ENCODE measurements at regions not wholly inside any gene's neighbourhood (a gene's known extent, or its start where the extent isn't known, plus 50 kb on each side); places are given as distances from the start of the nearest gene placed in this dataset.
"Not testable (repeated sequence)": the region's sequence is repeated elsewhere in the genome, so short reads cannot be mapped to it uniquely, and the experiment has no call there.

DNA sequence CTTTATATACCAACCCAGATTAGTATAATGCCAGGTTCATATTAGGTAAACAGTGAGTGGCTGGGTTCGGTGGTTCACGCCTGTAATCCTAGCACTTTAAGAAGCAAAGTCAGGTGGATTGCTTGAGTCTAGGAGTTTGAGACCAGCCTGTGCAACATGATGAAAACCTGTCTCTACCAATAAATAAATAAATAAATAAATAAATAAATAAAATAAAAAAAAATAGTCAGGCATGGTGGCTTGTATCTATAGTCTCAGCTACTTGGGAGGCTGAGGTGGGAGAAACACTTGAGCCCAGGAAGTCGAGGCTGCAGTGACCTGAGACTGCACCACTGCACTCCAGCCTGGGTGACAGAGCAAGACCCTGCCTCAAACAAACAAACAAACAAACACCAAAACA is 96.9 kb downstream of the CTH start:
- not testable (repeated sequence) for TF ChIP-seq EZH2 (IDR thresholded peaks at IDR 0.05; ENCODE audit: borderline replicate concordance); EZH2phosphoT487 (IDR thresholded peaks at IDR 0.05; ENCODE audit: low read depth, severe bottlenecking, unreplicated experiment)
- TF ChIP-seq, protein P1, sequence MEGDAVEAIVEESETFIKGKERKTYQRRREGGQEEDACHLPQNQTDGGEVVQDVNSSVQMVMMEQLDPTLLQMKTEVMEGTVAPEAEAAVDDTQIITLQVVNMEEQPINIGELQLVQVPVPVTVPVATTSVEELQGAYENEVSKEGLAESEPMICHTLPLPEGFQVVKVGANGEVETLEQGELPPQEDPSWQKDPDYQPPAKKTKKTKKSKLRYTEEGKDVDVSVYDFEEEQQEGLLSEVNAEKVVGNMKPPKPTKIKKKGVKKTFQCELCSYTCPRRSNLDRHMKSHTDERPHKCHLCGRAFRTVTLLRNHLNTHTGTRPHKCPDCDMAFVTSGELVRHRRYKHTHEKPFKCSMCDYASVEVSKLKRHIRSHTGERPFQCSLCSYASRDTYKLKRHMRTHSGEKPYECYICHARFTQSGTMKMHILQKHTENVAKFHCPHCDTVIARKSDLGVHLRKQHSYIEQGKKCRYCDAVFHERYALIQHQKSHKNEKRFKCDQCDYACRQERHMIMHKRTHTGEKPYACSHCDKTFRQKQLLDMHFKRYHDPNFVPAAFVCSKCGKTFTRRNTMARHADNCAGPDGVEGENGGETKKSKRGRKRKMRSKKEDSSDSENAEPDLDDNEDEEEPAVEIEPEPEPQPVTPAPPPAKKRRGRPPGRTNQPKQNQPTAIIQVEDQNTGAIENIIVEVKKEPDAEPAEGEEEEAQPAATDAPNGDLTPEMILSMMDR (IDR thresholded peaks at IDR 0.05; ENCODE audit: poor library complexity): not testable (repeated sequence)
